ENCODE measurements at regions not wholly inside any gene's neighbourhood (a gene's known extent, or its start where the extent isn't known, plus 50 kb on each side); places are given as distances from the start of the nearest gene placed in this dataset.
"Not testable (repeated sequence)": the region's sequence is repeated elsewhere in the genome, so short reads cannot be mapped to it uniquely, and the experiment has no call there.

DNA sequence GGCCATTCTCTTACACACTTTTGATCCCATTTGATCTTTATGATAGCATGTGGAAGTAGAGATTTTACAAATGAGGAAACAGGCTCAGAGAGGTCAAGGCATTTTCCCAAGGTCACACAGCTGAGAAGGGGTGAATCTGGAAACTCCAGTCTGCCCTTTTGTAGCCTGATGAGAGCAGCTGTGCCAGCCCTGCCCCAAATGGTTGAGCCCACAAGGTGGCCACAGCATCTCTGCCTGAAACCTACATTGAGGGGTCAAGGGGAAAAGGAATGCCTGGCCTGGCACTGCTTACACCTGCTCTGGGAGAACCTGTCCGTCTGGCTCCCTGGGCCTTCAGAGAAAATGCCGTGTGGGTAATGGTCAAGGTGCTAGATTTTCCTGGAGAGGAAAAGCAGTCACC is 200.2 kb upstream of the LINGO1 start:
- H3K27ac ChIP-seq = no peak overlapping the region
- H3K4me3 Mint-ChIP-seq = no peak overlapping the region
- H2AFZ ChIP-seq (replicated peaks) = no peak overlapping the region
- H3F3A ChIP-seq (ENCODE audit: low read depth) = no peaks in the 10 kb centered on the region
- no peaks in the 10 kb centered on the region for H4K20me1 ChIP-seq (ENCODE audit: low read depth)
- no peak overlapping the region for H3K9ac ChIP-seq
- peaks cover 11% of the 10 kb centered on the region for H3K27me3 Mint-ChIP-seq (ENCODE audit: insufficient read depth, low read depth)
- TF ChIP-seq EZH2 (IDR thresholded peaks at IDR 0.05) (no peak), EZH2phosphoT487 (IDR thresholded peaks at IDR 0.05) (no peak)
- TF ChIP-seq, protein P1, sequence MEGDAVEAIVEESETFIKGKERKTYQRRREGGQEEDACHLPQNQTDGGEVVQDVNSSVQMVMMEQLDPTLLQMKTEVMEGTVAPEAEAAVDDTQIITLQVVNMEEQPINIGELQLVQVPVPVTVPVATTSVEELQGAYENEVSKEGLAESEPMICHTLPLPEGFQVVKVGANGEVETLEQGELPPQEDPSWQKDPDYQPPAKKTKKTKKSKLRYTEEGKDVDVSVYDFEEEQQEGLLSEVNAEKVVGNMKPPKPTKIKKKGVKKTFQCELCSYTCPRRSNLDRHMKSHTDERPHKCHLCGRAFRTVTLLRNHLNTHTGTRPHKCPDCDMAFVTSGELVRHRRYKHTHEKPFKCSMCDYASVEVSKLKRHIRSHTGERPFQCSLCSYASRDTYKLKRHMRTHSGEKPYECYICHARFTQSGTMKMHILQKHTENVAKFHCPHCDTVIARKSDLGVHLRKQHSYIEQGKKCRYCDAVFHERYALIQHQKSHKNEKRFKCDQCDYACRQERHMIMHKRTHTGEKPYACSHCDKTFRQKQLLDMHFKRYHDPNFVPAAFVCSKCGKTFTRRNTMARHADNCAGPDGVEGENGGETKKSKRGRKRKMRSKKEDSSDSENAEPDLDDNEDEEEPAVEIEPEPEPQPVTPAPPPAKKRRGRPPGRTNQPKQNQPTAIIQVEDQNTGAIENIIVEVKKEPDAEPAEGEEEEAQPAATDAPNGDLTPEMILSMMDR (IDR thresholded peaks at IDR 0.05) = no peak
- H3K36me3 Mint-ChIP-seq = no peaks in the 10 kb centered on the region
- no peaks in the 10 kb centered on the region for H3K27me3 ChIP-seq
- peaks cover 20% of the 10 kb centered on the region for H3K4me1 ChIP-seq
- H3K4me2 ChIP-seq = no peak overlapping the region
- H3K9me3 ChIP-seq (ENCODE audit: low read depth) = no peaks in the 10 kb centered on the region
- no peaks in the 10 kb centered on the region for H3K79me2 ChIP-seq (ENCODE audit: low read depth)
- no peaks in the 10 kb centered on the region for H3K9me3 Mint-ChIP-seq
- no peak overlapping the region for H3K4me3 ChIP-seq
- DNase-seq (ENCODE audit: low spot score) = no peak
- peaks cover 16% of the 10 kb centered on the region for H3K4me1 Mint-ChIP-seq
- H3K36me3 ChIP-seq = no peaks in the 10 kb centered on the region
- peak overlapping the region; percentile 60 for H3K27ac Mint-ChIP-seq

DNA sequence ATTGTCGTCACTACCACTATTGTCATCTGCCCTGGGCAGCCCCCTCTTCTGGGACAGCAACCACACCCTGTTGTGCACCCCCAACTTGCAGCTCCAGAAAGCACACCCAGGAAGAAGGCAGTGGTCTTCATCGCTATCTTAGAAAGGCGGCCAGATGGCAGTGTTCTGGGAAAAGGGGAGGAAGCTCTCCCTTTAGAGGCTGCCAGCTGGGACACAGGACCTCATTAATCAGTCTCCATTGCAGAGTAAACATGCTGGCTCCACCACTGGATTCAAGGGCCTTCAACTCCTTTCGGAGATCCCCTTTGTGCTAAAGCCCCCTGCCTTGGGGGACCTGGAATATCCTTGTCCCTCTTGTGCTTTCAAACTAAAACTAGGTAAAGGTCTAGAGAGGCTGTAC is 199.3 kb upstream of the LINGO1 start:
- Histone ChIP-seq H3K79me2 (ENCODE audit: low read depth) (no peaks in the 10 kb centered on the region), H3K27ac (no peak overlapping the region), H3K36me3 (no peaks in the 10 kb centered on the region), H2AFZ (replicated peaks) (peak overlapping the region; percentile 42), H3K4me1 (peaks cover 20% of the 10 kb centered on the region), H3K4me3 (no peak overlapping the region), H3K27me3 (no peaks in the 10 kb centered on the region), H4K20me1 (ENCODE audit: low read depth) (no peaks in the 10 kb centered on the region), H3K4me2 (peak overlapping the region; percentile 18), H3K9ac (no peak overlapping the region), H3F3A (ENCODE audit: low read depth) (no peaks in the 10 kb centered on the region), H3K9me3 (ENCODE audit: low read depth) (no peaks in the 10 kb centered on the region)
- Mint-ChIP-seq H3K4me3 (no peak overlapping the region), H3K4me1 (peaks cover 16% of the 10 kb centered on the region), H3K9me3 (no peaks in the 10 kb centered on the region), H3K27ac (peak overlapping the region; percentile 69), H3K27me3 (ENCODE audit: insufficient read depth, low read depth) (peaks cover 7% of the 10 kb centered on the region), H3K36me3 (no peaks in the 10 kb centered on the region)
- DNase-seq (ENCODE audit: low spot score) = no peak
- no peak for TF ChIP-seq EZH2 (IDR thresholded peaks at IDR 0.05)
- TF ChIP-seq, protein P1 (IDR thresholded peaks at IDR 0.05) = no peak
- no peak for TF ChIP-seq EZH2phosphoT487 (IDR thresholded peaks at IDR 0.05)

DNA sequence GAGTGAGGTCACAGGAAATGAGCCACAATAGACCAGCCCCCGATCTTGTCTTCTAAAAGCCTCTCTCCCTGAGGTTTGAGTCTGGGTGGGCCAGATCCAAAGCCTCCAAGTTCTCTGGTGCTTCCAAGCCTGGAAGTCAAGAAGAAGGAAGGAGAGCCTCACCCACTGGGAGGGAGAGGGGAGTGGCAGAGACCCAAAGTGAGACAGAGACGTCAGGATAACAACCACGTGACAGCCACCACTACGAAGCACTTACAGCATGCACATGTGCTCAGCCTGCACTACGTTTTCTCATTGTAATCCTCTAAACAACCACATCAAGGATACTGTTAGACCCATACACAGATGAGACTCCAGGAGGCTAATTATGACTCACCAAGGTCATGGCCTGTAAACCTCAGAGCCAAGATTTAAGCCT is 197.3 kb upstream of the LINGO1 start:
- Mint-ChIP-seq H3K36me3 (no peaks in the 10 kb centered on the region), H3K4me3 (peak overlapping the region; percentile 33), H3K4me1 (peaks cover 13% of the 10 kb centered on the region), H3K27me3 (ENCODE audit: insufficient read depth, low read depth) (no peaks in the 10 kb centered on the region), H3K9me3 (no peaks in the 10 kb centered on the region), H3K27ac (peak overlapping the region; percentile 72)
- H4K20me1 ChIP-seq (ENCODE audit: low read depth) = no peaks in the 10 kb centered on the region
- TF ChIP-seq EZH2phosphoT487 (IDR thresholded peaks at IDR 0.05) (no peak), EZH2 (IDR thresholded peaks at IDR 0.05) (no peak)
- TF ChIP-seq, protein P1 (IDR thresholded peaks at IDR 0.05) = no peak
- no peaks in the 10 kb centered on the region for H3K27me3 ChIP-seq
- H3F3A ChIP-seq (ENCODE audit: low read depth) = no peaks in the 10 kb centered on the region
- H3K79me2 ChIP-seq (ENCODE audit: low read depth) = no peaks in the 10 kb centered on the region
- no peaks in the 10 kb centered on the region for H3K36me3 ChIP-seq
- no peak overlapping the region for H3K27ac ChIP-seq
- H3K9me3 ChIP-seq (ENCODE audit: low read depth) = no peaks in the 10 kb centered on the region
- no peak overlapping the region for H3K4me3 ChIP-seq
- no peak overlapping the region for H3K9ac ChIP-seq
- no peak for DNase-seq (ENCODE audit: low spot score)
- H3K4me1 ChIP-seq = peaks cover 10% of the 10 kb centered on the region
- no peak overlapping the region for H3K4me2 ChIP-seq
- no peak overlapping the region for H2AFZ ChIP-seq (replicated peaks)

DNA sequence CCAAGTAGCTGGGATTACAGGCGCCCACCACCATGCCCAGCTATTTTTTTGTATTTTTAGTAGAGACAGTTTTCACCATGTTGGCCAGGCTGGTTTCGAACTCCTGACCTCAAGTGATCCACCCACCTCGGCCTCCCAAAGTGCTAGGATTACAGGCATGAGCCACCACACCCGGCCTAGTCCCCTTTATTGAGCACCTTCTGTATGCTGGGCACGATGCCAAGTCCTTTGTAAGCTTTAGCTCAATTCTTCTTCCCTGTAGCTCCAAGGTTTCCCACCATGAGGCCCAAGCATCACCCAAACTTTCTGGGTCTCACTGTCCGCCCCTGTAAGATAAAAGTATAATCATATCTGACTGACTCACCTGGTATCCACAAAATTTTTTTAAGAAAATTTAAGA is 196.6 kb upstream of the LINGO1 start:
- H3K4me3 Mint-ChIP-seq; H4K20me1 ChIP-seq (ENCODE audit: low read depth); H3K9me3 Mint-ChIP-seq; H3K27ac ChIP-seq; H3F3A ChIP-seq (ENCODE audit: low read depth); H3K27me3 Mint-ChIP-seq (ENCODE audit: insufficient read depth, low read depth); DNase-seq (ENCODE audit: low spot score); H2AFZ ChIP-seq (replicated peaks); H3K4me2 ChIP-seq; H3K27ac Mint-ChIP-seq; H3K27me3 ChIP-seq; H3K36me3 Mint-ChIP-seq; H3K79me2 ChIP-seq (ENCODE audit: low read depth); H3K9me3 ChIP-seq (ENCODE audit: low read depth); H3K4me3 ChIP-seq; H3K36me3 ChIP-seq; H3K9ac ChIP-seq: not testable (repeated sequence)
- H3K4me1 ChIP-seq = peaks cover 10% of the 10 kb centered on the region
- peaks cover 13% of the 10 kb centered on the region for H3K4me1 Mint-ChIP-seq

Data from neural progenitor cell (in vitro differentiated cells).